Astrocyte (in vitro differentiated cells and primary cell): ENCODE measurements at regions not wholly inside any gene's neighbourhood (a gene's known extent, or its start where the extent isn't known, plus 50 kb on each side); places are given as distances from the start of the nearest gene placed in this dataset.

Source experiments
- DNase-seq: peaks from one replicate; pipeline ENCODE4 v3.0.0-alpha.2; 2010; ENCODE audit warnings: low read depth
- FAIRE-seq: peaks from 2 replicates; lab custom pipeline; 2011; peaks lifted over from hg19 to GRCh38; lab: Jason Lieb, UNC
- H2AFZ ChIP-seq: 2 replicates; pipeline ENCODE4 v1.6.0; 2012; ENCODE audit warnings: low read depth, low read length, inconsistent platforms
- H3K27ac ChIP-seq: 2 replicates; pipeline ENCODE4 v1.5.1; 2011; ENCODE audit warnings: low read depth, low read length, inconsistent platforms
- H3K27me3 ChIP-seq: 2 replicates; pipeline ENCODE4 v1.6.0; 2011; ENCODE audit warnings: low read length, inconsistent platforms; ENCODE audit not compliant: insufficient read depth
- H3K36me3 ChIP-seq: 2 replicates; pipeline ENCODE4 v1.5.1; 2011; ENCODE audit warnings: low read length, inconsistent platforms; ENCODE audit not compliant: insufficient read depth
- H3K4me1 ChIP-seq: 2 replicates; pipeline ENCODE4 v1.5.1; 2011; ENCODE audit warnings: low read length, inconsistent platforms; ENCODE audit not compliant: insufficient read depth
- H3K4me2 ChIP-seq: 2 replicates; pipeline ENCODE4 v1.6.0; 2012; ENCODE audit warnings: low read length, inconsistent platforms
- H3K4me3 ChIP-seq: 2 replicates; pipeline ENCODE4 v1.5.1; 2011; ENCODE audit warnings: low read depth, mild to moderate bottlenecking, low read length, inconsistent platforms; ENCODE audit not compliant: insufficient read depth
- H3K79me2 ChIP-seq: 2 replicates; pipeline ENCODE4 v1.6.0; 2012; ENCODE audit warnings: mild to moderate bottlenecking, low read length, inconsistent platforms; ENCODE audit not compliant: insufficient read depth
- H3K9ac ChIP-seq: 2 replicates; pipeline ENCODE4 v1.6.0; 2012; ENCODE audit warnings: mild to moderate bottlenecking, low read length, inconsistent platforms
- H3K9me3 ChIP-seq: 2 replicates; pipeline ENCODE4 v1.5.1; 2012; ENCODE audit warnings: low read depth, mild to moderate bottlenecking, low read length, inconsistent platforms; ENCODE audit not compliant: insufficient read depth
- H4K20me1 ChIP-seq: 2 replicates; pipeline ENCODE4 v1.6.0; 2012; ENCODE audit warnings: low read length, inconsistent platforms; ENCODE audit not compliant: insufficient read depth
- H3K27ac Mint-ChIP-seq: one replicate; pipeline ENCODE4 v1.8.0; 2021; ENCODE audit warnings: mild to moderate bottlenecking, mixed read lengths; ENCODE audit not compliant: unreplicated experiment
- H3K27me3 Mint-ChIP-seq: one replicate; pipeline ENCODE4 v1.8.0; 2021; ENCODE audit warnings: low read depth, mixed read lengths; ENCODE audit not compliant: unreplicated experiment
- H3K36me3 Mint-ChIP-seq: one replicate; pipeline ENCODE4 v1.8.0; 2021; ENCODE audit warnings: low read depth, mixed read lengths; ENCODE audit not compliant: unreplicated experiment
- H3K4me1 Mint-ChIP-seq: one replicate; pipeline ENCODE4 v1.8.0; 2021; ENCODE audit warnings: low read depth, mixed read lengths; ENCODE audit not compliant: unreplicated experiment
- H3K4me3 Mint-ChIP-seq: one replicate; pipeline ENCODE4 v1.8.0; 2021; ENCODE audit warnings: mild to moderate bottlenecking, moderate library complexity, mixed read lengths; ENCODE audit not compliant: unreplicated experiment
- H3K9me3 Mint-ChIP-seq: one replicate; pipeline ENCODE4 v1.8.0; 2021; ENCODE audit warnings: mild to moderate bottlenecking, mixed read lengths; ENCODE audit not compliant: unreplicated experiment
- EZH2 ChIP-seq: IDR thresholded peaks from 2 replicates; pipeline ENCODE4 v1.6.1; 2012; ENCODE audit warnings: mild to moderate bottlenecking, low read length, inconsistent platforms; ENCODE audit not compliant: insufficient read depth
- TF ChIP-seq, protein P1 (sequence below): IDR thresholded peaks from 2 replicates; pipeline ENCODE4 v1.5.1; 2011; ENCODE audit warnings: low read depth, mild to moderate bottlenecking, inconsistent platforms, low read length, moderate library complexity; ENCODE audit not compliant: insufficient read depth

DNA sequence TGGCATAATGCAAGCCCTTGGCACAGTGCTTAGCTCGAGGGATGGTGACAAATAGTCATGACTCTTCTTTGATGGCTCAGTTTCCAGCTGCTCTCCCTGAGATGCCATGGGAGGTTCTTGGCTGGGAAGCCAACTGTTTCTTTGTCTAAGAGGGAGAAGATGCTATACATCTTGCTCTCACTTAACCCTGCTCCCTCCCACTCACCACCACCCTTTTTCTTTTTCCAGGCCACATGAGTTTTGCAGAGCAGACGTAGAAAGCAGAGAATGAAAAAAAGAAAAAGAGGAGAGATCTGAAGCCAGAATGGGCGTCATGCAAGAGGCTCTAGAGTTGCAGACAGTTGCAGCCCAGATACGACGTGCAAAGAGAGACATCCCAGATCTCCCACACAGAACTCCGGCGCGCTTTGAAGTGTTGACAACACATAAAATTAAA is 160.5 kb downstream of the FGF18 start:
- DNase-seq (no peak), FAIRE-seq (no peak)
- Mint-ChIP-seq H3K4me1 (peaks cover 16% of the 10 kb centered on the region), H3K9me3 (peaks cover 3% of the 10 kb centered on the region), H3K4me3 (peak overlapping the region; percentile 23), H3K27me3 (peaks cover 31% of the 10 kb centered on the region), H3K27ac (peak overlapping the region; percentile 63), H3K36me3 (peaks cover 2% of the 10 kb centered on the region)
- no peak for TF ChIP-seq EZH2
- TF ChIP-seq, protein P1, sequence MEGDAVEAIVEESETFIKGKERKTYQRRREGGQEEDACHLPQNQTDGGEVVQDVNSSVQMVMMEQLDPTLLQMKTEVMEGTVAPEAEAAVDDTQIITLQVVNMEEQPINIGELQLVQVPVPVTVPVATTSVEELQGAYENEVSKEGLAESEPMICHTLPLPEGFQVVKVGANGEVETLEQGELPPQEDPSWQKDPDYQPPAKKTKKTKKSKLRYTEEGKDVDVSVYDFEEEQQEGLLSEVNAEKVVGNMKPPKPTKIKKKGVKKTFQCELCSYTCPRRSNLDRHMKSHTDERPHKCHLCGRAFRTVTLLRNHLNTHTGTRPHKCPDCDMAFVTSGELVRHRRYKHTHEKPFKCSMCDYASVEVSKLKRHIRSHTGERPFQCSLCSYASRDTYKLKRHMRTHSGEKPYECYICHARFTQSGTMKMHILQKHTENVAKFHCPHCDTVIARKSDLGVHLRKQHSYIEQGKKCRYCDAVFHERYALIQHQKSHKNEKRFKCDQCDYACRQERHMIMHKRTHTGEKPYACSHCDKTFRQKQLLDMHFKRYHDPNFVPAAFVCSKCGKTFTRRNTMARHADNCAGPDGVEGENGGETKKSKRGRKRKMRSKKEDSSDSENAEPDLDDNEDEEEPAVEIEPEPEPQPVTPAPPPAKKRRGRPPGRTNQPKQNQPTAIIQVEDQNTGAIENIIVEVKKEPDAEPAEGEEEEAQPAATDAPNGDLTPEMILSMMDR, result no peak
- H2AFZ ChIP-seq, result no peak overlapping the region
- H3K9ac ChIP-seq, result no peak overlapping the region
- peaks cover 5% of the 10 kb centered on the region for H3K4me1 ChIP-seq
- no peak overlapping the region for H3K4me3 ChIP-seq
- no peak overlapping the region for H3K4me2 ChIP-seq
- no peak overlapping the region for H3K27ac ChIP-seq
- no peaks in the 10 kb centered on the region for H3K79me2 ChIP-seq
- no peaks in the 10 kb centered on the region for H3K9me3 ChIP-seq
- H3K27me3 ChIP-seq, result peaks cover 9% of the 10 kb centered on the region
- no peaks in the 10 kb centered on the region for H3K36me3 ChIP-seq
- H4K20me1 ChIP-seq, result no peaks in the 10 kb centered on the region

DNA sequence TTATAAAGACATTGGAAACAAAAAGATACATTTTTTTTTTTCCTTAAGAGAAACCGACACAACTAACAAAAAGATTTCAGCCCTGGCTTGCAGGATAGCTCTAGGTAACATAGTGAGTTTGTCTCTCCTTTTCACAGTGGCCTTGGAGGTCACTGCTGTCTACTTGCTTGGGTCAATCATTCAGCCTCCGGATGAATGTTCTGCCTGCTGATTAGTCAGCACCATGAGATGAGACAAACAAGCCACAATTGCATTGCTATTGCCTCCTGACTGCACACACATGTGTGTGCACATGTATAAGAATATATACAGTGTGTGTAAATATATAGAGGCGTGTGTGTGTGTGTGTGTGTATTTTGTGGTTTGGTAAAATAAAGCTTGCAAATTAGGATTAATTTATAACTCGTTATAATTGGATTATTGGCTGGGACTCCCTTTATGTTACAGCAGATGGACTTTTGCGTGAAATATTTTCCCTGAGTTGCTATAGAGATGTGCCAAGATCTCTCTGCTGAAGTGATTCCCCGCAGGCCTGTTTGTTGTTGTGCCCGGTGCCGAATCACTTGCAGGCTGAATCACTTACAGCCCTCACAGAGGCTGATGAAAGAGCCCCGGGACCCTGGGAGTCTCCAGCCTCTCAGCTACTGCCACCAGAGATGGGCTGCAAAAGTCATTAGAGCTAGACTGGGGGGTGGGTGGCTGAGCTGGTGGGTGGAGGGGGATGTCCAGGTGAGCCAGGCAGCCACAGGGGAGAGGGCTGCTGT is 161.2 kb downstream of the FGF18 start:
- Mint-ChIP-seq H3K36me3 (peaks cover 2% of the 10 kb centered on the region), H3K9me3 (peaks cover 3% of the 10 kb centered on the region), H3K4me1 (peaks cover 16% of the 10 kb centered on the region), H3K27ac (peak overlapping the region; percentile 90), H3K27me3 (peaks cover 29% of the 10 kb centered on the region), H3K4me3 (no peak overlapping the region)
- no peak overlapping the region for H2AFZ ChIP-seq
- FAIRE-seq (no peak), DNase-seq (peak; percentile 37)
- TF ChIP-seq, protein P1, result no peak
- no peak for TF ChIP-seq EZH2
- H3K4me2 ChIP-seq, result no peak overlapping the region
- peaks cover 5% of the 10 kb centered on the region for H3K4me1 ChIP-seq
- no peak overlapping the region for H3K4me3 ChIP-seq
- H3K9me3 ChIP-seq, result no peaks in the 10 kb centered on the region
- H3K9ac ChIP-seq, result no peak overlapping the region
- no peak overlapping the region for H3K27ac ChIP-seq
- H3K36me3 ChIP-seq, result no peaks in the 10 kb centered on the region
- no peaks in the 10 kb centered on the region for H3K79me2 ChIP-seq
- no peaks in the 10 kb centered on the region for H4K20me1 ChIP-seq
- H3K27me3 ChIP-seq, result peaks cover 9% of the 10 kb centered on the region

DNA sequence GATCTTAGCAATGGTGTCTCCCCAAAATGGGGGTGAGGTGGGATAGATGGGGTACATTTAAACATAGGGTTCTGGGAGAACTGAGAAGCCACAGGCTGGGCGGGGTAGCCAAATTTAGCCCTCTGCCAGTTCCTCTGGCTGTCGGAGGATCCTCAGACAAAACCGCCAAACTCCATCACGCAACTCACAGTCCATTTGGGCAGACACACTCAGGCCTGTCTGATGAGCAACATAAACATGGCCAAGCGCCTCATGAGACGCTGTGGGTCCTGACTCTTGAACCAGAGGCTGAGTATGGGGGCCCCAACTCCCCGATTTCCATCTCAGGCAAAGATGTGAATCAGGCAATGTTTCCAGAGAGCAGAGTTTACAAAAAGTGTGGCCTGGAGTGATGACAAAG is 162.3 kb downstream of the FGF18 start:
- no peak overlapping the region for H3K9ac ChIP-seq
- no peaks in the 10 kb centered on the region for H3K9me3 ChIP-seq
- no peak overlapping the region for H3K4me3 ChIP-seq
- H3K36me3 Mint-ChIP-seq, result peaks cover 2% of the 10 kb centered on the region
- TF ChIP-seq EZH2, result no peak
- TF ChIP-seq, protein P1, result no peak
- H4K20me1 ChIP-seq, result no peaks in the 10 kb centered on the region
- no peaks in the 10 kb centered on the region for H3K9me3 Mint-ChIP-seq
- H3K79me2 ChIP-seq, result no peaks in the 10 kb centered on the region
- peaks cover 5% of the 10 kb centered on the region for H3K4me1 ChIP-seq
- no peak for FAIRE-seq
- H2AFZ ChIP-seq, result no peak overlapping the region
- peaks cover 9% of the 10 kb centered on the region for H3K27me3 ChIP-seq
- no peak overlapping the region for H3K4me3 Mint-ChIP-seq
- H3K4me1 Mint-ChIP-seq, result peaks cover 16% of the 10 kb centered on the region
- no peak for DNase-seq
- peaks cover 29% of the 10 kb centered on the region for H3K27me3 Mint-ChIP-seq
- no peak overlapping the region for H3K4me2 ChIP-seq
- H3K27ac ChIP-seq, result no peak overlapping the region
- no peaks in the 10 kb centered on the region for H3K36me3 ChIP-seq
- no peak overlapping the region for H3K27ac Mint-ChIP-seq
